Prostate gland (tissue), 2 donors: ENCODE measurements at regions not wholly inside any gene's neighbourhood (a gene's known extent, or its start where the extent isn't known, plus 50 kb on each side); places are given as distances from the start of the nearest gene placed in this dataset.

Source experiments
- POLR2A ChIP-seq: fragments of 450-650 bp; IDR thresholded peaks from one replicate; pipeline ENCODE4 v1.6.1; 2016; ENCODE audit warnings: antibody characterized with exemption, mild to moderate bottlenecking
- TF ChIP-seq, protein P1 (sequence below), 4 experiments: fragments of 200-600 bp in 2 of 4; fragments of 450-650 bp in 2 of 4; sonication (generic) in 2 of 4; IDR thresholded peaks; 1 replicate in 3 of 4; 2 replicates in 1 of 4; pipeline ENCODE4 v1.5.1; 2016 to 2019; ENCODE audit warnings: antibody characterized with exemption in 4 of 4, mild to moderate bottlenecking in 2 of 4, moderate library complexity in 2 of 4

DNA sequence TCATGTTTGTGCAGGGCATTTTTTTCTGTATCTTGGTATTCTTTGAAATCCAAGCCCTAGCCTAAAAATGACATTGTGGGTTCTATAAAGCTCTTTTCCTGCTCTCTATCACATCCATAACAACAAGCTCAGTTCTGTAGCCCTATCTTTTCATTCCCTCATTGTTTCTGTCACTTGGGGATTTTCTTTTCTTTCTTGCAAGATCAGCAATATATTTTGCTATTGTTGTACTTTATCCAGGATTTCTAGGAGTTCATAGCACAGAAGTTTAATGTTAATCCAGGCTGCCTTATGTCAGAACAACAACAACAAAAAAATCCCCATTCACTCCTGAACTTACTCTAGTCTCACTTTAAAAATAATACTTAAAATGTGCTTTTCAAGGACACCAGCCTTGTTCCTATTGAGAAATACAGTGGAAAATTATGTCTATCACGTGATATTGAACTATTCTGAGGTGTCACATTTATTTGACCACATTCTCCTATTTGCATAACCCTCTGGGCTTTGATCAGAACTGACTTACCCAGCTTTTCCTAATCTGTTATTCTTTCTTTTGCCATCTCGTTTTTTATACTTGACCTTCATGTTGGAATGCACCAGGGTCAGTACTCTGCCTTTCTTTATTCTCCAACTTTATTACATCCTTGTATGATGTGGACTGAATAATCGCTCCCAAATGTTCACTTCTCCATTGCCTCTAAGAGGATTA is 112.8 kb downstream of the MAGEB5 start:
- TF ChIP-seq, protein P1, sequence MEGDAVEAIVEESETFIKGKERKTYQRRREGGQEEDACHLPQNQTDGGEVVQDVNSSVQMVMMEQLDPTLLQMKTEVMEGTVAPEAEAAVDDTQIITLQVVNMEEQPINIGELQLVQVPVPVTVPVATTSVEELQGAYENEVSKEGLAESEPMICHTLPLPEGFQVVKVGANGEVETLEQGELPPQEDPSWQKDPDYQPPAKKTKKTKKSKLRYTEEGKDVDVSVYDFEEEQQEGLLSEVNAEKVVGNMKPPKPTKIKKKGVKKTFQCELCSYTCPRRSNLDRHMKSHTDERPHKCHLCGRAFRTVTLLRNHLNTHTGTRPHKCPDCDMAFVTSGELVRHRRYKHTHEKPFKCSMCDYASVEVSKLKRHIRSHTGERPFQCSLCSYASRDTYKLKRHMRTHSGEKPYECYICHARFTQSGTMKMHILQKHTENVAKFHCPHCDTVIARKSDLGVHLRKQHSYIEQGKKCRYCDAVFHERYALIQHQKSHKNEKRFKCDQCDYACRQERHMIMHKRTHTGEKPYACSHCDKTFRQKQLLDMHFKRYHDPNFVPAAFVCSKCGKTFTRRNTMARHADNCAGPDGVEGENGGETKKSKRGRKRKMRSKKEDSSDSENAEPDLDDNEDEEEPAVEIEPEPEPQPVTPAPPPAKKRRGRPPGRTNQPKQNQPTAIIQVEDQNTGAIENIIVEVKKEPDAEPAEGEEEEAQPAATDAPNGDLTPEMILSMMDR (IDR thresholded peaks at IDR 0.05), result no peak
- TF ChIP-seq POLR2A, result no peak
